H9 (cell line): ENCODE measurements at regions not wholly inside any gene's neighbourhood (a gene's known extent, or its start where the extent isn't known, plus 50 kb on each side); places are given as distances from the start of the nearest gene placed in this dataset.

Experiments used
- DNase-seq: peaks from one replicate; pipeline ENCODE4 v3.0.0-alpha.2; 2017
- H2AFZ ChIP-seq: one replicate; pipeline ENCODE4 v1.6.1; 2013; ENCODE audit warnings: mild to moderate bottlenecking, low read length, control low read depth, moderate library complexity
- H2AK5ac ChIP-seq: 2 replicates; pipeline ENCODE4 v1.6.1; 2013; ENCODE audit warnings: low read length, control low read depth, mixed read lengths; ENCODE audit not compliant: insufficient read length
- H2BK120ac ChIP-seq: one replicate; pipeline ENCODE4 v1.6.1; 2013; ENCODE audit warnings: low read depth, mild to moderate bottlenecking, low read length, control low read depth, inconsistent platforms; ENCODE audit not compliant: poor library complexity, severe bottlenecking
- H2BK12ac ChIP-seq: 2 replicates; pipeline ENCODE4 v1.6.1; 2013; ENCODE audit warnings: low read length, control low read depth, mixed read lengths, low read depth; ENCODE audit not compliant: insufficient read length
- H2BK15ac ChIP-seq: 2 replicates; pipeline ENCODE4 v1.6.1; 2013; ENCODE audit warnings: low read depth, low read length, control low read depth
- H2BK20ac ChIP-seq: one replicate; pipeline ENCODE4 v1.6.1; 2013; ENCODE audit warnings: low read depth, mild to moderate bottlenecking, low read length, control low read depth, inconsistent platforms; ENCODE audit not compliant: poor library complexity, severe bottlenecking
- H2BK5ac ChIP-seq: 2 replicates; pipeline ENCODE4 v1.6.1; 2013; ENCODE audit warnings: low read length, control low read depth, mixed read lengths; ENCODE audit not compliant: insufficient read length
- H3K14ac ChIP-seq: 2 replicates; pipeline ENCODE4 v1.6.1; 2013; ENCODE audit warnings: low read length, control low read depth; ENCODE audit not compliant: insufficient read depth
- H3K18ac ChIP-seq: 2 replicates; pipeline ENCODE4 v1.6.1; 2013; ENCODE audit warnings: low read depth, mild to moderate bottlenecking, mixed read lengths, low read length, control low read depth; ENCODE audit not compliant: insufficient read length
- H3K23ac ChIP-seq: 2 replicates; pipeline ENCODE4 v1.6.1; 2013; ENCODE audit warnings: low read length, control low read depth, mixed read lengths, low read depth; ENCODE audit not compliant: insufficient read length
- H3K23me2 ChIP-seq: 2 replicates; pipeline ENCODE4 v1.6.1; 2013; ENCODE audit warnings: low read depth, mild to moderate bottlenecking, mixed read lengths, low read length, control low read depth; ENCODE audit not compliant: insufficient read length, poor library complexity, severe bottlenecking
- H3K27ac ChIP-seq: 2 replicates; pipeline ENCODE4 v1.5.1; 2013; ENCODE audit warnings: low read length, control low read depth, mixed read lengths, low read depth; ENCODE audit not compliant: insufficient read length
- H3K27me3 ChIP-seq: 2 replicates; pipeline ENCODE4 v1.6.1; 2013; ENCODE audit warnings: low read length, control low read depth, inconsistent platforms; ENCODE audit not compliant: insufficient read depth
- H3K4ac ChIP-seq: 2 replicates; pipeline ENCODE4 v1.6.1; 2013; ENCODE audit warnings: low read depth, mild to moderate bottlenecking, control low read depth, inconsistent platforms, low read length, moderate library complexity
- H3K4me1 ChIP-seq: 2 replicates; pipeline ENCODE4 v1.6.1; 2013; ENCODE audit warnings: low read length, control low read depth, inconsistent platforms; ENCODE audit not compliant: insufficient read depth
- H3K4me2 ChIP-seq: 2 replicates; pipeline ENCODE4 v1.6.1; 2013; ENCODE audit warnings: low read length, control low read depth, mixed read lengths; ENCODE audit not compliant: insufficient read length, insufficient read depth
- H3K56ac ChIP-seq: 2 replicates; pipeline ENCODE4 v1.6.1; 2013; ENCODE audit warnings: low read depth, mild to moderate bottlenecking, mixed read lengths, low read length, control low read depth; ENCODE audit not compliant: insufficient read length
- H3K79me1 ChIP-seq: 2 replicates; pipeline ENCODE4 v1.6.1; 2013; ENCODE audit warnings: low read depth, mild to moderate bottlenecking, moderate library complexity, low read length, control low read depth, inconsistent platforms; ENCODE audit not compliant: insufficient read depth, poor library complexity, severe bottlenecking
- H3K79me2 ChIP-seq: 2 replicates; pipeline ENCODE4 v1.6.1; 2013; ENCODE audit warnings: low read length, control low read depth, inconsistent platforms; ENCODE audit not compliant: insufficient read depth
- H3K9ac ChIP-seq: 2 replicates; pipeline ENCODE4 v1.6.1; 2013; ENCODE audit warnings: low read length, control low read depth, mixed read lengths; ENCODE audit not compliant: insufficient read length; ENCODE audit errors: extremely low read depth
- H3K9me3 ChIP-seq: one replicate; pipeline ENCODE4 v1.6.1; 2013; ENCODE audit warnings: low read depth, low read length, inconsistent platforms; ENCODE audit not compliant: control insufficient read depth
- H3T11ph ChIP-seq: one replicate; pipeline ENCODE4 v1.6.1; 2013; ENCODE audit warnings: mild to moderate bottlenecking, low read length, control low read depth, inconsistent platforms
- H4K20me1 ChIP-seq: one replicate; pipeline ENCODE4 v1.6.1; 2013; ENCODE audit not compliant: control insufficient read depth, insufficient read length, insufficient read depth
- H4K5ac ChIP-seq: 2 replicates; pipeline ENCODE4 v1.6.1; 2013; ENCODE audit warnings: low read depth, mild to moderate bottlenecking, mixed read lengths, low read length, control low read depth; ENCODE audit not compliant: insufficient read length
- H4K8ac ChIP-seq: replicated peaks from 2 replicates; pipeline ENCODE4 v1.6.1; 2013; ENCODE audit warnings: low read length, control low read depth, mixed read lengths, low read depth; ENCODE audit not compliant: insufficient read length
- H4K91ac ChIP-seq: 2 replicates; pipeline ENCODE4 v1.6.1; 2013; ENCODE audit warnings: low read depth, mild to moderate bottlenecking, moderate library complexity, mixed read lengths, low read length, control low read depth; ENCODE audit not compliant: insufficient read length
- H3K27ac Mint-ChIP-seq, 3 experiments: 2 replicates in 2 of 3; 3 replicates in 1 of 3; pipeline ENCODE4 v1.8.0; 2020 to 2021; ENCODE audit warnings: mixed read lengths in 3 of 3, mild to moderate bottlenecking in 1 of 3, moderate library complexity in 1 of 3
- H3K27me3 Mint-ChIP-seq: 2 replicates; pipeline ENCODE4 v1.8.0; 2021; ENCODE audit warnings: low read depth, mild to moderate bottlenecking, moderate library complexity, mixed read lengths
- H3K36me3 Mint-ChIP-seq, 3 experiments: 2 replicates in 2 of 3; 3 replicates in 1 of 3; pipeline ENCODE4 v1.8.0; 2020 to 2021; ENCODE audit warnings: low read depth in 3 of 3, mixed read lengths in 3 of 3; ENCODE audit not compliant: insufficient read depth in 1 of 3
- H3K4me1 Mint-ChIP-seq, 2 experiments: 2 replicates each; pipeline ENCODE4 v1.8.0; 2020; ENCODE audit warnings: mixed read lengths in 2 of 2
- H3K4me3 Mint-ChIP-seq, 2 experiments: 2 replicates in 1 of 2; 3 replicates in 1 of 2; pipeline ENCODE4 v1.8.0; 2020 to 2021; ENCODE audit warnings: mild to moderate bottlenecking in 2 of 2, mixed read lengths in 2 of 2, moderate library complexity in 1 of 2
- H3K9me3 Mint-ChIP-seq, 2 experiments: 2 replicates in 1 of 2; 3 replicates in 1 of 2; pipeline ENCODE4 v1.8.0; 2020; ENCODE audit warnings: mild to moderate bottlenecking in 2 of 2, mixed read lengths in 2 of 2, moderate library complexity in 1 of 2
- CTCF ChIP-seq: fragments of 200-600 bp; sonication (generic); conservative IDR thresholded peaks from 3 replicates; pipeline ENCODE4 v1.8.0; 2021; ENCODE audit warnings: antibody characterized with exemption, mild to moderate bottlenecking
- WGBS: extraction: QIAGEN DNeasy Blood & Tissue Kit; methylation state at CpG from one replicate; pipeline ENCODE4 v1.1.7; 2013; ENCODE audit warnings: missing lambda C conversion rate, low lambda C conversion rate, mixed read lengths; ENCODE audit not compliant: insufficient read length; ENCODE audit errors: extremely low coverage; 5-methylcytosine and 5-hydroxymethylcytosine counted together

DNA sequence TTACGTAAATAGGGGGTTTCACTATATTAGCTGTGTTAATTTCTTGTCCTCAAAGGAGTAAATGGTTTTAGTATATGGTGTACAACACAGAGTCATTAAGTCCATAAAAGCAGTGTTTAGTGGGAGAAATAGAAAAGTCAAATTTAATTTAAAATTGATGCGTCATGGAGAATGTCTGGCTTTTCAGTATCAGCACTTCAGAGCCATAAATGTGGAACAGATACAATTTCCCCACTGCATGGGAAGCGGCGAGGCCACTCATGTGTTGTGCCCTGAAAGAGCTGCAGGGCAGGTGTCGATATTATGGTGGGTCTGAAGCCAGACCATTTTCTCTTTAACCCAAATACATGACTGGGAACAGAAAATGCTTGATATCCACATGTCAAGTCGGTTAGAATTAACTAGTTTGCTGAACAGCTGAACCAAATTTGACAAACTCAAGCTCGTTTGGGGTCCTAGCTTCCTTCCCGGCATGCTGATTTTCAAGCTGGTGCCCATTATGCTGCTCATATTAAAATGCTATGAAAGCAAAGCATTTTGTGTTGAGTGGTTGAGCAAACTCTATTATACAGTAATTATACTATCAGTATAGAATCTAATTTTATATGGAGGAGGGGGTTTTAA lies 364.6 kb upstream of the TBL1XR1 start:
- Histone ChIP-seq H4K20me1 (no peaks in the 10 kb centered on the region), H3K23ac (no peak overlapping the region), H2BK120ac (no peak overlapping the region), H3K23me2 (no peaks in the 10 kb centered on the region), H3K4me1 (no peaks in the 10 kb centered on the region; the same call in 1 of the 2 replicates), H2BK20ac (no peak overlapping the region), H2AK5ac (no peak overlapping the region), H4K5ac (no peak overlapping the region), H3K79me1 (no peaks in the 10 kb centered on the region), H3K9ac (no peak overlapping the region), H3K18ac (no peak overlapping the region), H3K79me2 (no peaks in the 10 kb centered on the region), H2BK12ac (no peak overlapping the region), H3T11ph (no peak overlapping the region), H4K91ac (no peak overlapping the region), H2AFZ (no peak overlapping the region), H3K27ac (no peak overlapping the region), H3K56ac (no peak overlapping the region), H3K27me3 (no peaks in the 10 kb centered on the region), H3K9me3 (no peaks in the 10 kb centered on the region), H2BK15ac (no peak overlapping the region), H4K8ac (no peak overlapping the region), H3K4me2 (no peak overlapping the region), H2BK5ac (no peak overlapping the region), H3K14ac (no peak overlapping the region), H3K4ac (no peak overlapping the region)
- H3K9me3 Mint-ChIP-seq: peaks cover 0 to 3% of the 10 kb centered on the region in 2 experiments; a peak in 1 of 5 replicates
- no peak for TF ChIP-seq CTCF
- H3K27me3 Mint-ChIP-seq: no peaks in the 10 kb centered on the region
- WGBS: no CpG with 5 or more reads among the region's 8 CpGs
- H3K4me3 Mint-ChIP-seq: no peak overlapping the region
- H3K27ac Mint-ChIP-seq: no peak overlapping the region
- H3K36me3 Mint-ChIP-seq: no peaks in the 10 kb centered on the region
- no peak for DNase-seq
- peaks cover 20 to 26% of the 10 kb centered on the region in 2 experiments for H3K4me1 Mint-ChIP-seq
